ENCODE measurements at regions not wholly inside any gene's neighbourhood (a gene's known extent, or its start where the extent isn't known, plus 50 kb on each side); places are given as distances from the start of the nearest gene placed in this dataset.

GRCh38 chr22:47816121-47816862, 1053.8 kb downstream of the TBC1D22A start:
- TF ChIP-seq GATA2 (IDR thresholded peaks at IDR 0.05; ENCODE audit: low read depth, low read length) (no peak), GATA3 (IDR thresholded peaks at IDR 0.05; ENCODE audit: low read depth, low read length) (no peak)

GRCh38 chr22:47814474-47814873, 1052.0 kb downstream of the TBC1D22A start:
- no peak for TF ChIP-seq GATA3 (IDR thresholded peaks at IDR 0.05; ENCODE audit: low read depth, low read length)
- no peak for TF ChIP-seq GATA2 (IDR thresholded peaks at IDR 0.05; ENCODE audit: low read depth, low read length)

GRCh38 chr22:47813661-47814060, 1051.2 kb downstream of the TBC1D22A start:
- TF ChIP-seq GATA2 (IDR thresholded peaks at IDR 0.05; ENCODE audit: low read depth, low read length) (no peak), GATA3 (IDR thresholded peaks at IDR 0.05; ENCODE audit: low read depth, low read length) (no peak)

- no peak for TF ChIP-seq GATA3 (IDR thresholded peaks at IDR 0.05; ENCODE audit: low read depth, low read length)
- no peak for TF ChIP-seq GATA2 (IDR thresholded peaks at IDR 0.05; ENCODE audit: low read depth, low read length)
These were observed 1049.5 kb downstream of the TBC1D22A start for GRCh38 chr22:47811971-47812370.

- TF ChIP-seq GATA3 (IDR thresholded peaks at IDR 0.05; ENCODE audit: low read depth, low read length) (no peak), GATA2 (IDR thresholded peaks at IDR 0.05; ENCODE audit: low read depth, low read length) (no peak)
These were observed 1048.4 kb downstream of the TBC1D22A start for GRCh38 chr22:47810505-47811500.

- TF ChIP-seq GATA3 (IDR thresholded peaks at IDR 0.05; ENCODE audit: low read depth, low read length), result no peak
- TF ChIP-seq GATA2 (IDR thresholded peaks at IDR 0.05; ENCODE audit: low read depth, low read length), result no peak
These were observed 1046.6 kb downstream of the TBC1D22A start for GRCh38 chr22:47808886-47809620.

GRCh38 chr22:47808236-47808635, 1045.8 kb downstream of the TBC1D22A start:
- TF ChIP-seq GATA3 (IDR thresholded peaks at IDR 0.05; ENCODE audit: low read depth, low read length) (no peak), GATA2 (IDR thresholded peaks at IDR 0.05; ENCODE audit: low read depth, low read length) (no peak)

GRCh38 chr22:47807506-47807905, 1045.1 kb downstream of the TBC1D22A start:
- TF ChIP-seq GATA2 (IDR thresholded peaks at IDR 0.05; ENCODE audit: low read depth, low read length) (no peak), GATA3 (IDR thresholded peaks at IDR 0.05; ENCODE audit: low read depth, low read length) (no peak)

GRCh38 chr22:47806894-47807293, 1044.4 kb downstream of the TBC1D22A start:
- TF ChIP-seq GATA3 (IDR thresholded peaks at IDR 0.05; ENCODE audit: low read depth, low read length), result no peak
- TF ChIP-seq GATA2 (IDR thresholded peaks at IDR 0.05; ENCODE audit: low read depth, low read length), result no peak

GRCh38 chr22:47805394-47805935, 1043.0 kb downstream of the TBC1D22A start:
- no peak for TF ChIP-seq GATA3 (IDR thresholded peaks at IDR 0.05; ENCODE audit: low read depth, low read length)
- TF ChIP-seq GATA2 (IDR thresholded peaks at IDR 0.05; ENCODE audit: low read depth, low read length), result no peak

GRCh38 chr22:47804281-47804680, 1041.8 kb downstream of the TBC1D22A start:
- TF ChIP-seq GATA2 (IDR thresholded peaks at IDR 0.05; ENCODE audit: low read depth, low read length) (no peak), GATA3 (IDR thresholded peaks at IDR 0.05; ENCODE audit: low read depth, low read length) (no peak)

- TF ChIP-seq GATA2 (IDR thresholded peaks at IDR 0.05; ENCODE audit: low read depth, low read length) (no peak), GATA3 (IDR thresholded peaks at IDR 0.05; ENCODE audit: low read depth, low read length) (no peak)
These were observed 1040.0 kb downstream of the TBC1D22A start for GRCh38 chr22:47802421-47802820.

- no peak for TF ChIP-seq GATA2 (IDR thresholded peaks at IDR 0.05; ENCODE audit: low read depth, low read length)
- no peak for TF ChIP-seq GATA3 (IDR thresholded peaks at IDR 0.05; ENCODE audit: low read depth, low read length)
These were observed 1039.2 kb downstream of the TBC1D22A start for GRCh38 chr22:47801541-47802245.
